ENCODE measurements at regions not wholly inside any gene's neighbourhood (a gene's known extent, or its start where the extent isn't known, plus 50 kb on each side); places are given as distances from the start of the nearest gene placed in this dataset.

DNA sequence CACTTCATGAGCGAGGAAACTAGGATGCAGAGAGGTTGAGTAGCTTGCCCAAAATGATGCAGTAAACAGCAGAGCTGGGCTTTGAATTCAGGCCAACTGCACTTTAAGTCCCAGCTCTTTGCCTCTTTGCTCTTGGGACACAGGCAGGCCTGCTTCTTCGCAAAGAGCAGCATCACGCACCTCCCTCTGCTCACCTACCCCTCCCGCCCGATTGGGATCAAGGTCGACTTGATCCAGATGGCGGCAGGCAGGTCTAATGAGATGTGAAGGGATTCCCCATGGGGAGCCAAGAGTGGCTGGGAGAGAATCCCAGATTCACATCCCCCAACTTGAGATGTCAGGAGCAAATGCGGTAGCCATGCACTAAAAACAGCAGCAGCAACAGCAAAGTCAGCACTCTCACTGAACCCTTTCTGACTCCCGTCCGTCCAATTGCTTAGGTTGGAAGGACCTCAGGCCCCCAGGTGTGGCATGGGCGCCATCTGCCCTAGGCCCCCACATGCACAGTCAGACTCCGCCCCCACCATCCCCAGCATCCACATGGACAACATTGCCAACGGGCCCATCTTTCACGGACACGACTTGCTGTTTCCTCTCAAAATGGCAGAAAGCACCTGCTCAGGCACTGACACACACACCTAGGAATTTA is 84.3 kb upstream of the MAP4K4 start:
- TF ChIP-seq, protein P1, sequence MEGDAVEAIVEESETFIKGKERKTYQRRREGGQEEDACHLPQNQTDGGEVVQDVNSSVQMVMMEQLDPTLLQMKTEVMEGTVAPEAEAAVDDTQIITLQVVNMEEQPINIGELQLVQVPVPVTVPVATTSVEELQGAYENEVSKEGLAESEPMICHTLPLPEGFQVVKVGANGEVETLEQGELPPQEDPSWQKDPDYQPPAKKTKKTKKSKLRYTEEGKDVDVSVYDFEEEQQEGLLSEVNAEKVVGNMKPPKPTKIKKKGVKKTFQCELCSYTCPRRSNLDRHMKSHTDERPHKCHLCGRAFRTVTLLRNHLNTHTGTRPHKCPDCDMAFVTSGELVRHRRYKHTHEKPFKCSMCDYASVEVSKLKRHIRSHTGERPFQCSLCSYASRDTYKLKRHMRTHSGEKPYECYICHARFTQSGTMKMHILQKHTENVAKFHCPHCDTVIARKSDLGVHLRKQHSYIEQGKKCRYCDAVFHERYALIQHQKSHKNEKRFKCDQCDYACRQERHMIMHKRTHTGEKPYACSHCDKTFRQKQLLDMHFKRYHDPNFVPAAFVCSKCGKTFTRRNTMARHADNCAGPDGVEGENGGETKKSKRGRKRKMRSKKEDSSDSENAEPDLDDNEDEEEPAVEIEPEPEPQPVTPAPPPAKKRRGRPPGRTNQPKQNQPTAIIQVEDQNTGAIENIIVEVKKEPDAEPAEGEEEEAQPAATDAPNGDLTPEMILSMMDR (conservative IDR thresholded peaks at IDR 0.05 in 1 of 2, IDR thresholded peaks at IDR 0.05 in 1 of 2; ENCODE audit: low read depth in 1 of 2, low read length in 2 of 2) = no peak
- no peak for TF ChIP-seq EZH2 (IDR thresholded peaks at IDR 0.05; ENCODE audit: low read length, missing control alignments)

Measured in fibroblast of lung (primary cell).